Stimulated activated naive CD8-positive, alpha-beta T cell treated with anti-CD3 and anti-CD28 coated beads, Interleukin-15, amount 100 ng/mL, for 72 hours (primary cell): ENCODE measurements at regions not wholly inside any gene's neighbourhood (a gene's known extent, or its start where the extent isn't known, plus 50 kb on each side); places are given as distances from the start of the nearest gene placed in this dataset.

Experiments
- ATAC-seq: fragments of 150-1000 bp; cut with Tn5 transposase; 2 replicates; pipeline ENCODE4 v1.10.0; 2021; ENCODE audit warnings: mild to moderate bottlenecking, moderate library complexity
- DNase-seq, 2 donors: peaks; one replicate each; pipeline ENCODE4 v3.0.0; 2021 to 2022
- H3K27ac Mint-ChIP-seq, 2 donors: one replicate each; pipeline ENCODE4 v1.8.0; 2022; ENCODE audit warnings: mild to moderate bottlenecking in 2 of 2, mixed read lengths in 2 of 2, moderate library complexity in 2 of 2
- H3K27me3 Mint-ChIP-seq: one replicate; pipeline ENCODE4 v1.8.0; 2022; ENCODE audit warnings: mixed read lengths
- H3K4me1 Mint-ChIP-seq: one replicate; pipeline ENCODE4 v1.8.0; 2022; ENCODE audit warnings: mild to moderate bottlenecking, mixed read lengths
- H3K4me3 Mint-ChIP-seq, 2 donors: one replicate each; pipeline ENCODE4 v1.8.0; 2022; ENCODE audit warnings: mild to moderate bottlenecking in 2 of 2, mixed read lengths in 2 of 2, moderate library complexity in 1 of 2
- H3K9me3 Mint-ChIP-seq, 2 donors: one replicate each; pipeline ENCODE4 v1.8.0; 2022; ENCODE audit warnings: mixed read lengths in 2 of 2

DNA sequence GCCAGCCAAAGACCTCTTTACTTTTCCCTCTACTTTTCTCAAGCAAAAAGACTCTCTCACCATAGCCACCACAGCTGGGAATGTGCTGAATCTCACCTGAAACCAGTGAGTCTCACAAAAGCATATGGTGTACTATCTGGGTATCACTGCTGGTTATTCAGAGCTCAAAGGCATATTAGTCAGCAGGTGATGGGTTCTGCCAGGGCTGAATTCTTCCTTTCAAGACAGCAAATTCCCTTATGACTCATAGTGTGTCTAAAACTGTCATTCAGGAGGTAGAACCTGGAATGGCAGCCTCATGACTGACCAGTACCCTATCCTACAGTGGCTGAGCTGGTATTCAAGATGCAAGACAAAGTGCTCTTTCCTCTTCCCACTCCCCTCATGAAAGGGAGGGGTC, 2859.1 kb downstream of the PCDH9 start:
- no peak for DNase-seq
- Mint-ChIP-seq H3K27ac (no peak overlapping the region), H3K4me3 (no peak overlapping the region), H3K9me3 (peaks cover 28 to 41% of the 10 kb centered on the region in 2 donors), H3K27me3 (no peaks in the 10 kb centered on the region), H3K4me1 (no peaks in the 10 kb centered on the region)
- no peak for ATAC-seq

GRCh38 chr13:64369121-64369520, 2861.0 kb downstream of the PCDH9 start:
- H3K4me3 Mint-ChIP-seq: no peak overlapping the region
- H3K4me1 Mint-ChIP-seq: no peaks in the 10 kb centered on the region
- H3K27ac Mint-ChIP-seq: no peak overlapping the region
- peaks cover 20 to 35% of the 10 kb centered on the region in 2 donors for H3K9me3 Mint-ChIP-seq
- H3K27me3 Mint-ChIP-seq: no peaks in the 10 kb centered on the region
- no peak for ATAC-seq
- no peak for DNase-seq

DNA sequence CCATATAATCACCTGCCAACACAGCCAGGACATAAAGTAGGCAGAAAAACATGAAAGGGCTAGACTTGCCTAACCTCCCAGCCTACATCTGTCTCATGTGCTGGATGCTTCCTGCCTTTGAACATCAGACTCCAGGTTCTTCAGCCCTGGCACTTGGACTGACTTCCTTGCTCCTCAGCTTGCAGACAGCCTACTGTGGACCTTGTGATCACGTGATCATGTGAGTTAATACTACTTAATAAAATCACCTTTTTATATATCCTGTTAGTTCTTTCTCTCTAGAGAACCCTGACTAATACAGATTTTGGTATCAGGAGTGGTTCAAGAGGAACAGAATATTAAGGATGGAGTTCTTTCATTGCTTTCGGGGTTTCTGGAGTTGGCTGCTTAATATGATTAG, 2867.6 kb downstream of the PCDH9 start:
- Mint-ChIP-seq H3K4me1 (no peaks in the 10 kb centered on the region), H3K4me3 (no peak overlapping the region), H3K9me3 (peaks cover 17% of the 10 kb centered on the region in 2 donors), H3K27ac (no peak overlapping the region), H3K27me3 (no peaks in the 10 kb centered on the region)
- ATAC-seq: no peak
- DNase-seq: no peak

GRCh38 chr13:64347664-64348063, 2882.5 kb downstream of the PCDH9 start:
- no peak overlapping the region for H3K4me3 Mint-ChIP-seq
- DNase-seq (no peak), ATAC-seq (no peak)
- peaks cover 7 to 18% of the 10 kb centered on the region in 2 donors for H3K9me3 Mint-ChIP-seq
- no peak overlapping the region for H3K27ac Mint-ChIP-seq
- no peaks in the 10 kb centered on the region for H3K27me3 Mint-ChIP-seq
- no peaks in the 10 kb centered on the region for H3K4me1 Mint-ChIP-seq

DNA sequence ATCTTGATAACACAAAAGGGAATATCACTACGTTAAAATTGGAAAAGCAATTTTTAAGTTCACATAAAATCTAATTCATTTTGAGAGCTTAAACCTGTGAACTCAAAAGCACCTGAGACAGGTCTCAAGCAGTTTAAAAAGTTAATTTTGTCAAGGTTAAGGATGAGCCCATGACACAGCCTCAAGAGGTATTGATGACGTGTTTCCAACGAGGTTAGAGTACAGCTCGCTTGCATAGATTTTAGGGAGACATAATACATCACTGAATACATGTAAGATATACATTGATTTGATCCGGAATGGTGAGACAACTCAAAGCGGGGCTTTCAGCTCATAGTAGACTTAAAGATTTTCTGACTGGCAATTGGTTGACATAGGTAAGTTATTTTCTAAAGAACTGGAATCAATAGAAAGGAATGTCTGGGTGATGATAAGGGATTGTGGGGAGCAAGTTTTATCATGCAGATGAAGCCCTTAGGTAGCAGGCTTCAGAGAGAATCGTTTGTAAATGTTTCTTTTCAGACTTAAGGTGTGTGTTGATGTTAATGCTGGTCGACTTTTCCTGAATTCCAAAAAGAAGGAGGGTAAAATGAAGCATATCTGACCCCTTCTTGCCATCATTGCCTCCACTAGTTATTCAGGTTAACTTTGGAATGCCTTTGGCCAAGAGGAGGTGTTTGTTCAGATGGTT, 2890.6 kb downstream of the PCDH9 start:
- Mint-ChIP-seq H3K4me1 (no peaks in the 10 kb centered on the region), H3K27ac (no peak overlapping the region), H3K27me3 (no peaks in the 10 kb centered on the region), H3K9me3 (peaks cover 0 to 7% of the 10 kb centered on the region in 2 donors), H3K4me3 (no peak overlapping the region)
- no peak for ATAC-seq
- DNase-seq: no peak

GRCh38 chr13:64338671-64339070, 2891.5 kb downstream of the PCDH9 start:
- no peak overlapping the region for H3K27ac Mint-ChIP-seq
- no peak overlapping the region for H3K4me3 Mint-ChIP-seq
- no peak for ATAC-seq
- no peaks in the 10 kb centered on the region for H3K4me1 Mint-ChIP-seq
- no peak for DNase-seq
- H3K27me3 Mint-ChIP-seq: no peaks in the 10 kb centered on the region
- peaks cover 5 to 13% of the 10 kb centered on the region in 2 donors for H3K9me3 Mint-ChIP-seq

DNA sequence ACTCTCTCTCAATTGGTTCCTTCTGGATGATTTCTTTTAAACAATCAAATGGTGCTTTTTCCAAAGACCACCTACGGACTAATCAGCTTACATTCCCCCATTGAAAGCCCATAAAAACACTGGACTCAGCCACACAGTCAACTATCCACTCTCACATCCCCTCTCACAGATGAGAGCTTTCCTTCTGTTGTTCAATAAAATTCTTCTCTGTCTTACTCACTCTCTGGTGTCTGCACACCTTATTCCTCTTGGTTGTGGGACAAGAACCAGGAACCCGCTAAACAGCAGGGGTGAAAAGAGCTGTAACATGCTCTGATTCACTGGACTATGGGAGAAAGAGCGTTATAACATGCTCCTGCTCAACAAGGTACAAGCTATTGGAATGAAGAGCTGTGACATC, 2896.2 kb downstream of the PCDH9 start:
- DNase-seq (no peak), ATAC-seq (no peak)
- Mint-ChIP-seq H3K4me3 (no peak overlapping the region), H3K4me1 (no peaks in the 10 kb centered on the region), H3K27ac (no peak overlapping the region), H3K27me3 (no peaks in the 10 kb centered on the region), H3K9me3 (peaks cover 8 to 10% of the 10 kb centered on the region in 2 donors)

DNA sequence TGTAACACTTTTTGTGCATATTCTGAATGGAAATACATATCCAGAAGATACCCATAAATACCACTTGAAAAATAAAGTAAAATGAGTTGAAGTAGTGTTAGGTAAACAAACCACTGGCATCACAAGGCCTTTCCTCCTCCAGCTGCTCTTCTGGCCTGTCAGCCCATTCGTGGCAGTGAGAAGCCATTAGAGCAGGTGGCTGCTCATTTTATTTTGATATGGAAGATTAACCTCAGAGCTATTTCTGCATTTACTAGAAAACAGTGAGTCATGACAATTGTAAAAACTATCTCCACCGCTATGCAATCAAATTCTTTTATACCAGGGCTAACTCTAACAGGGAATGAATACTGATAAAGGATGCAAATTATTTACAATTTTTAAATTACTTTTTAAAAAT, 2898.1 kb downstream of the PCDH9 start:
- no peak for ATAC-seq
- Mint-ChIP-seq H3K27ac (no peak overlapping the region), H3K9me3 (peaks cover 14 to 18% of the 10 kb centered on the region in 2 donors), H3K4me1 (no peaks in the 10 kb centered on the region), H3K27me3 (no peaks in the 10 kb centered on the region), H3K4me3 (no peak overlapping the region)
- no peak for DNase-seq

DNA sequence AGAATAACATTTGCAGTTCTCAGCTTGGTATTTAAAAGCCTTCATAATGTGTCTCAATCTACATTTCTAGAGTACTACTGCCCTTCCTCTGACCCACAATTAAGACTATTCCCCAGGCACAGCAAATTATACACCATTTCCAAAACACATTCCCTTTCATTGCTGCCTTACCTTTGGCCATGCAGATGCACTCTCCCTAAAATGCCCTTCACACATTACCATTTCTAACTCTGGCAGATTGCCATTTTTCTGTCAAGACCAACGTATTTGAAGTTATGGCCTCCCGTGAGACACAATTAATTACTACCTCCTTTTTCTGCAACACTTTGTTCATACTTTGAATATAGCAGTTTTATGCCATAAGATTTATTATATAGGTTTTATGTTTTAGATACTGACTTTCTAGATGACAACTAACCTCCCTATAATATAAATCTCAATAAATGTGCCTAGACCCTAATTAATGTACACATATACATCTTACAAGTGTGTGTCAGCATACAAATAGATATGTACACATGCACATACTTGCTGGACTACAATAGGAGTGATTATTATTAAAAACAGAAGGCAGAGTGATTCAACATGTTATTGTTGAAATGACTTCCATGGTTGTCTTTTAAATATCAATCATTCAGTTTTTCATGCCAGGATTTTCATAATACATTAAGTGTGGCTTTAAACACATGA, 2902.5 kb downstream of the PCDH9 start:
- no peak for ATAC-seq
- no peaks in the 10 kb centered on the region for H3K27me3 Mint-ChIP-seq
- no peaks in the 10 kb centered on the region for H3K4me1 Mint-ChIP-seq
- DNase-seq: no peak
- no peak overlapping the region for H3K27ac Mint-ChIP-seq
- H3K4me3 Mint-ChIP-seq: no peak overlapping the region
- peaks cover 6 to 7% of the 10 kb centered on the region in 2 donors for H3K9me3 Mint-ChIP-seq

GRCh38 chr13:64314331-64314730, 2898.7 kb upstream of the PCDH20 start:
- Mint-ChIP-seq H3K4me1 (no peaks in the 10 kb centered on the region), H3K9me3 (peaks cover 0 to 5% of the 10 kb centered on the region in 2 donors), H3K4me3 (no peak overlapping the region), H3K27ac (no peak overlapping the region), H3K27me3 (no peaks in the 10 kb centered on the region)
- DNase-seq: no peak
- no peak for ATAC-seq

GRCh38 chr13:64311948-64312347, 2896.3 kb upstream of the PCDH20 start:
- no peak for DNase-seq
- Mint-ChIP-seq H3K9me3 (peaks cover 0 to 6% of the 10 kb centered on the region in 2 donors), H3K27me3 (no peaks in the 10 kb centered on the region), H3K27ac (no peak overlapping the region), H3K4me1 (no peaks in the 10 kb centered on the region), H3K4me3 (no peak overlapping the region)
- ATAC-seq: no peak

DNA sequence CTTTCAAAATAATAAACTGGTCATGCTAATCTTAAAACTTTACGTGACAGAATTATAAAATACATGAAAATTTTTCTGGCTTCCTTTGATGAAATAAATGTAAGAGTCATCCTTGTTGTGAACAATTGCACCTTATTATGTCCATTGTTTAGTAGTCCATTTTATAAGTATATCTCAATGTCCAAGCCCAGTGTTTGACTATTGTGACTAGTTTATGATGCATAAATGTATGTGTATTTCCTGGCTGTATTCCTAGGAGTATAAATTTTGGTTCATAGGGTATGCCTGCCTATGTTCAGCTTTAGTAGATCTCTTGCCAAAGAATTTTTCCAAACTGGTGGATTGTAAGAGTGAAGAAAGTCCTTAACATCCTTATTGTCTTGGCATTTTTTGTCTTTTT, 2895.5 kb upstream of the PCDH20 start:
- ATAC-seq (no peak), DNase-seq (no peak)
- H3K27ac Mint-ChIP-seq: no peak overlapping the region
- no peak overlapping the region for H3K4me3 Mint-ChIP-seq
- H3K27me3 Mint-ChIP-seq: no peaks in the 10 kb centered on the region
- H3K9me3 Mint-ChIP-seq: peaks cover 0 to 6% of the 10 kb centered on the region in 2 donors
- H3K4me1 Mint-ChIP-seq: no peaks in the 10 kb centered on the region

GRCh38 chr13:64305246-64305645, 2889.6 kb upstream of the PCDH20 start:
- Mint-ChIP-seq H3K9me3 (peaks cover 0 to 8% of the 10 kb centered on the region in 2 donors), H3K4me1 (no peaks in the 10 kb centered on the region), H3K27me3 (no peaks in the 10 kb centered on the region), H3K27ac (no peak overlapping the region), H3K4me3 (no peak overlapping the region)
- ATAC-seq (no peak), DNase-seq (no peak)

GRCh38 chr13:64300239-64300638, 2884.6 kb upstream of the PCDH20 start:
- DNase-seq (no peak), ATAC-seq (no peak)
- Mint-ChIP-seq H3K4me1 (no peaks in the 10 kb centered on the region), H3K27ac (peak overlapping the region in 1 of 2 donors; percentile 40), H3K27me3 (no peaks in the 10 kb centered on the region), H3K9me3 (peaks cover 0 to 17% of the 10 kb centered on the region in 2 donors), H3K4me3 (no peak overlapping the region)

DNA sequence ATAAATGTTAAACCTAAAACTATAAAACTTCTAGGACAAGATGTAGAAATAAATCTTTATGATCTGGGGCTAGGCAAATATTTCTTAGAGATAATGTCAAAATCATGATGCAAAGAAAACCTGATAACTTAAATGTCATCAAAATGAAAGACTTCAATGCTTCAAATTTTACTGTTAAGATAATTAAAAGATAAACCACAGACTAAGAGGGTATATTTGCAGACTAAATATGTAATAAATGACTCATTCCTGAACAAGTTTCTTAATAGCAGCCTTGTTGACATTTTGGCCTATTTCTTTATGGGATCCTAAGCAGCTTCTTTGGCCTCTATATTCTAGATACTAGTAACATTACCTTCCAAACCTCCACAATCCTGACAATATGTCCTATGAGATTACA, 2878.3 kb upstream of the PCDH20 start:
- peaks cover 19 to 26% of the 10 kb centered on the region in 2 donors for H3K9me3 Mint-ChIP-seq
- no peak for DNase-seq
- H3K4me3 Mint-ChIP-seq: no peak overlapping the region
- no peaks in the 10 kb centered on the region for H3K4me1 Mint-ChIP-seq
- no peak for ATAC-seq
- H3K27me3 Mint-ChIP-seq: no peaks in the 10 kb centered on the region
- no peak overlapping the region for H3K27ac Mint-ChIP-seq

GRCh38 chr13:64289702-64290101, 2874.1 kb upstream of the PCDH20 start:
- DNase-seq: no peak
- H3K4me1 Mint-ChIP-seq: no peaks in the 10 kb centered on the region
- H3K4me3 Mint-ChIP-seq: no peak overlapping the region
- peak overlapping the region in 1 of 2 donors; percentile 14 for H3K27ac Mint-ChIP-seq
- no peak for ATAC-seq
- H3K27me3 Mint-ChIP-seq: no peaks in the 10 kb centered on the region
- H3K9me3 Mint-ChIP-seq: peaks cover 21% of the 10 kb centered on the region in 2 donors
